ENCODE measurements at regions not wholly inside any gene's neighbourhood (a gene's known extent, or its start where the extent isn't known, plus 50 kb on each side); places are given as distances from the start of the nearest gene placed in this dataset.
"Not testable (repeated sequence)": the region's sequence is repeated elsewhere in the genome, so short reads cannot be mapped to it uniquely, and the experiment has no call there.

GRCh38 chr9:82052081-82052480 lies 63.5 kb downstream of the SPATA31D1 start:
- no peak for DNase-seq

- DNase-seq: no peak
Observed at GRCh38 chr9:82054264-82055015, 65.9 kb downstream of the SPATA31D1 start.

- DNase-seq: no peak
Observed at GRCh38 chr9:82057805-82058204, 69.2 kb downstream of the SPATA31D1 start.

GRCh38 chr9:82061801-82062200 lies 73.2 kb downstream of the SPATA31D1 start:
- not testable (repeated sequence) for DNase-seq

DNA sequence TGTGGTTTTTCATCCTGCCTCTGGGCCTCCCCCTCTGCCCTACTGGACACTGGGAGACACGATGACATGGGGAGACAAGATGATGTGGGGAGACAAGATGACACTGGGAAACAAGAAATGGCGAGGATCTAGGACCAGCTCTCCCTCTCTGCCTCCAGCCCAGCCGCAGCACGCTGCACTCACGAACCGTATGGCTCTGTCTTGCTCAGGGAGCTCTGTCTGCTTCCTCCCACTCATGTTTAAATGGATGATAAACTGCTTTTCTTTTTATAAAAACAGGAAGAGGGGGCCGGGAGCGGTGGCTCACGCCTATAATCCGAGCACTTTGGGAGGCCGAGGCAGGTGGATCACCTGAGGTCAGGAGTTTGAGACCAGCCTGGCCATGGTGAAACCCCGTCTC lies 73.7 kb downstream of the SPATA31D1 start:
- no peak for DNase-seq

- DNase-seq: no peak
Observed at GRCh38 chr9:82073551-82074543, 85.3 kb downstream of the SPATA31D1 start.

- DNase-seq: no peak
Observed at GRCh38 chr9:82080265-82080664, 91.7 kb downstream of the SPATA31D1 start.

- peak in 2 of 3 donors; percentile 1 to 14 for DNase-seq
Observed at GRCh38 chr9:82081496-82081895, 92.9 kb downstream of the SPATA31D1 start.

DNA sequence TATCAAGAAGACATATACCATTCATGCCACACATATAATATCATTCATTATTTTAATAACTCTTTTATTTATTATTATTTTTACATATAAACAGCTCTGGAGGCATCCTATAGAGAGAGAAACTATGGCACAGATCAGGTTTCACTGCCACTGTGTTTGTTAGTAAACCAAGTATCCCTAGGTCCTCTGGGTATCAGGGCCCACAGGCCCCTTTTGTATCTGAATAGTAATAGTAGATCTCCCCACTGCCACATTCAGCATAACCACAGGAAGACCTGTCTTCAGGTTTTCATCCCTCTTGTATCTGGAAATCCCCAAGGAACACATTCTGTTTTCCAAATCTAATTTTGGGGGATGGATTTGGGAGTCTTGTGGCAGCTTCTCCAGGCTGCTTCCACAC lies 94.0 kb downstream of the SPATA31D1 start:
- DNase-seq: no peak

- no peak for DNase-seq
Observed at GRCh38 chr9:82088591-82088990, 100.0 kb downstream of the SPATA31D1 start.

DNA sequence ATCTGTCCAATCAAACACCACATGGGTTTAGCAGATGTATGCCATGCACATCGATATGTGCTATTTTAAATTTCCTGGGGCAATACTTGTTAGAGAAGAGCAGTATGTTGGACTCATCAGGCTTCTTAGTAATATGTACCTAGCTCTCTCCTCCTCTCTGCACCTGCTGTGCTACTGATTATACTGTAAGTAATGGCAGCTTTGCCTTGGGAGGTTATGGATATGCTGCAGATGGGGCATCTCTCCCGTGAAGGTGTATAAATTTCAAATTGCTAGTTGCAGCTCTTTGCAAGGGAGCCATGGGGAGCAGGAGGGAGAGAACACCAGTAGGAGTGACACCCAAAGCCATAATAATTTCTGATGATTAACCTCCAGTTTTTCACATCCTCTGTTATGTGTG lies 101.5 kb downstream of the SPATA31D1 start:
- no peak for DNase-seq

DNA sequence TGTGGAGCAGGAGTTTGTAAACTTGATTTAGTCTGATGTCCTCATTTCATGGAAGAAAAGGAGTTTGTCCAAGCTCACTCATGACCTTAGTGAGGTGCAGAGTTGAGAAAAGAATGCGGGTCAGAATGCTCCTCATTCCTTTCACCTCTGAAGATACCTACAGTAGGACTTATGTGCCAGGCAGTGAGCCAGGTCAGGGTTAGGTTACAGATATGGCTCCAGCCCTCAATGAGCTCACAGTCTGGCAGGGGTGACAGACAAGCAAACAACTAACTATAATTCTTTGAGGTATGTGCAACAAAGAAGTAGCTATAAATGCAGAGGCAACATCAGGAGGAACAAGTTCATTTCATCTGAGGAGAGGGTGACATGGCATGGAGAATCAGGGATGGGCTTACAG lies 102.5 kb downstream of the SPATA31D1 start:
- peak in 1 of 3 donors; percentile 10 for DNase-seq

- DNase-seq: no peak
Observed at GRCh38 chr9:82091610-82092009, 103.0 kb downstream of the SPATA31D1 start.

GRCh38 chr9:82101475-82101874 lies 112.9 kb downstream of the SPATA31D1 start:
- no peak for DNase-seq

- DNase-seq: no peak
Observed at GRCh38 chr9:82104252-82104651, 115.7 kb downstream of the SPATA31D1 start.

- DNase-seq: no peak
Observed at GRCh38 chr9:82105729-82106128, 117.2 kb downstream of the SPATA31D1 start.

DNA sequence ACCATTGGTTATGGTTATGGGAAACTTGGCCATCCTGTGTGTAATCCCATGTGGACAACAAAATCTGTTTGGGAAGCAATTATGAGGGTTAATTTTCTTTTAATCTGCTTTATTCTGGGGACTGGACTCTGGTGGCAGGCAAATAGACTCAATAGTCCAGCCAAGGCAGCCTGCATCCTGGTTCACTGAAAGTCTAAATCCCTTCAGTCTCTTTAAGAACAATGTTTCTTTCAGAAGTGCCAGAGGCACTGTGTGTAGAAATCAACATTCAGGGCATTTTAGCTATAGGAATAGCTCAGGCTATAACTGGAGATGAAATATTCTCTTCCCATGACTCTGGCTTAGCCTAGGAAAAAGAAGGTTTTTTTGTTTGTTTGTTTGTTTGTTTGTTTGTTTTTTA lies 118.0 kb downstream of the SPATA31D1 start:
- DNase-seq: no peak

GRCh38 chr9:82108474-82108873 lies 119.9 kb downstream of the SPATA31D1 start:
- DNase-seq: no peak

GRCh38 chr9:82108941-82109340 lies 120.4 kb downstream of the SPATA31D1 start:
- no peak for DNase-seq

- no peak for DNase-seq
Observed at GRCh38 chr9:82109626-82110025, 121.1 kb downstream of the SPATA31D1 start.

DNA sequence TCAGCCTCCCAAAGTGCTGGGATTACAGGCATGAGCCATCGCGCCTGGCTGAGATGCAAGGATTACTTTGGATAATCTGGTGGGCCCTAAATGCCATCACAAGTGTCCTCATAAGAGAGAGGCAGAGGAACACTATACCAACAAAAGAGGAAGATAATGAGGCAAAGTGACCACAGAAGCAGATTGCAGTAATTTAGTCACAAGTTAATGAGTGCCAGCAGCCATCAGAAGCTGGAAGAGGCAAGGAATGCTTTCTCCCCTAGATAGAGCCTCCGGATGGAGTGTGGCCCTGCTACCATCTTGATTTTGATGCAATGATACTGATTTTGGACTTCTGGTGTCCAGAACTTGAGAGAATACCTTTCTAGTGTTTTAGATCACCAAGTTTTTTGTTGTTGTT lies 122.3 kb downstream of the SPATA31D1 start:
- no peak for DNase-seq

- DNase-seq: peak in 1 of 3 donors; percentile 24
Observed at GRCh38 chr9:82115331-82115730, 126.8 kb downstream of the SPATA31D1 start.

DNA sequence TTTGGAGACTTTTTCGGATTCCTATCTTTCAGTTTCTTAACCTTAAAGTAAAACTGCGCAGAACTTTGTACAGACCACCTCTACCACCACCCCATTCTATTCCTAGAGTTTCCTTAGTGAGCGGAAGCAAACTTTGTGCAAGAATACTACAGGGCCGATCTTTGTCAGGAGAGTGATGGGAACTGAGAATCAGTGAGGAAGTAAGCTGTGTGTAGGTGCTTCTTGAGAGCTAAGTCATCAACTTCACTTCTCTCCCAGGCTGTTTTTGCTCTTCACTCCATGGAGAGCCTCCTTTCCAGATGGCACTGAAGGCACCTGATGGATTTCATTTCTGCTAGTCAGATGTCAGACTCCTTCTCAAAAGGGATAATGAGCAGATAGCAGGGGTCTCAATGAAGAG lies 127.3 kb downstream of the SPATA31D1 start:
- no peak for DNase-seq

Measured in muscle of back (tissue), 3 donors.